ENCODE measurements at regions not wholly inside any gene's neighbourhood (a gene's known extent, or its start where the extent isn't known, plus 50 kb on each side); places are given as distances from the start of the nearest gene placed in this dataset.

GRCh38 chr9:17075146-17075757 lies 59.6 kb upstream of the CNTLN start:
- TF ChIP-seq CTCF (conservative IDR thresholded peaks at IDR 0.05 in 1 of 2, IDR thresholded peaks at IDR 0.05 in 1 of 2; ENCODE audit: extremely low read depth in 1 of 2, insufficient read depth in 1 of 2, low read depth in 1 of 2, low read length in 2 of 2), result no peak
- no peak for TF ChIP-seq EZH2 (IDR thresholded peaks at IDR 0.05; ENCODE audit: borderline replicate concordance, low read length)
